ENCODE measurements at regions not wholly inside any gene's neighbourhood (a gene's known extent, or its start where the extent isn't known, plus 50 kb on each side); places are given as distances from the start of the nearest gene placed in this dataset.

GRCh38 chr3:117380631-117381030 lies 671.1 kb downstream of the TUSC7 start:
- no peak for DNase-seq (ENCODE audit: extremely low spot score)
- CTCF ChIA-PET: interaction anchor here (1.1 kb wide), 1 partner anchor 10 kb away, joined by 3 read pairs; no protein-coding TSS in a partner anchor
- POLR2A ChIA-PET: no interaction called here
- TF ChIP-seq CTCF (IDR thresholded peaks at IDR 0.05; ENCODE audit: control extremely low read depth, extremely low read depth, low read depth, missing control alignments): no peak

- no peak for TF ChIP-seq CTCF (IDR thresholded peaks at IDR 0.05; ENCODE audit: control extremely low read depth, extremely low read depth, low read depth, missing control alignments)
- no peak for DNase-seq (ENCODE audit: extremely low spot score)
- ChIA-PET CTCF (interaction anchor here (1.8 kb wide), 1 partner anchor 11 kb away, joined by 5 read pairs; no protein-coding TSS in a partner anchor), POLR2A (no interaction called here)
These were observed 683.5 kb downstream of the TUSC7 start for GRCh38 chr3:117393119-117393518.

GRCh38 chr3:117398141-117398899 lies 688.7 kb downstream of the TUSC7 start:
- ChIA-PET CTCF (no interaction called here), POLR2A (no interaction called here)
- DNase-seq (ENCODE audit: extremely low spot score): no peak
- TF ChIP-seq CTCF (IDR thresholded peaks at IDR 0.05; ENCODE audit: control extremely low read depth, extremely low read depth, low read depth, missing control alignments): no peak

DNA sequence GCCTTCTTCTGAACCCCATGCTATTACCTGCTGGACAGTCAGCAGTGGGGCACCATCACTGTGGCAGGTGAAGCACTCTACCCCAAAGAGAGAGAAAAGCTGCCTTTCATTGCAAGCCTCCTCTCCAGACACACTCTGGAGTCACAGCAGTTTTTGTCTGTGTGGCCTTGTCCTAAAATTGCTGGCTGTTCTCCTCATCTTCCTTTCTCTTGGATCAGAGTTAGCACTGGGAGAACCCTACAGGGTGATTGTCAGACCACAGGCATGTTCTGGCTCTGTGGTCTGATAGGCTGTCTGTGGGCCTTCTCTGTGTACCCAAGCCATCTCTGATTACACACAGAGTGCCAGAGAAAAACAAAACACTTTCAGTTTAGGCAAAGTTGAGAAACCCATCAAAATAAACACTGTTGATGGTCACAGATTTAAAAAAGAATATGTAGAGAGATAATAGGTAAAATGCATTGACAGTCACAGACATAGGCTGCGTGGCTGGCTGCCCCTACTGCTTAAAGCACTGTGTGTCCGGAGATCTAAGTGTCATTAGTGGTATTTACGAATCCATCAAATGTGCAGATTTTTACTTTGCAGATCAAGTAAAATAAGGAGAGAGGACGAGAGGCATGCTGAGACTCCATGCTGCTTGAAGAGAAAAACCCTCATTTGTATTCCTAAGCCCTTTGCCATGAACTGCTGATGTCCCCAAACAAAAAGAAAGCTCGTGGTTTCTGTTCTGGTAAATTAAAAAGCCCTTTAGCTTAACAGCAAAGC lies 689.9 kb downstream of the TUSC7 start:
- no peak for TF ChIP-seq CTCF (IDR thresholded peaks at IDR 0.05; ENCODE audit: control extremely low read depth, extremely low read depth, low read depth, missing control alignments)
- ChIA-PET CTCF (interaction anchor here (0.8 to 2.0 kb wide), 3 partner anchors 9 to 14 kb away, joined by 3 to 9 read pairs (median 5); no protein-coding TSS in a partner anchor), POLR2A (no interaction called here)
- no peak for DNase-seq (ENCODE audit: extremely low spot score)

DNA sequence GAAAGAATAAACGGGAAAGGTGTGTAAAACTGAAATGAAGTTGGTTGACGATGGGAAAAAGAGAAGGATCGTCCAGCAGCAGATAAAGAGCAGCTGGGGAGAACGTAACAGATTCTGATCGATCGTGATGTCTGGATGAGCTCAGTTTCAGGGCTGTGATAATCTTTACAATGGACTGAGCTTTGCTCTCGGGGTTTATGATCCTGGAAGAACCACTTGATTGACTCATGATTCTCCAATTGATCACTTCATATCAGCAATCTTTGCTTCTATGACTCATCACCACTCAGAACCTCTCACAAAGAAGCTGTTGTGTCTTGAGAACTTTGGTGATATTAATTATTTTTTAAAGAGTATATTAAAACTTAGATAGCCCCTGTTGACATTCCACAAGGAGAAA lies 690.7 kb downstream of the TUSC7 start:
- no peak for TF ChIP-seq CTCF (IDR thresholded peaks at IDR 0.05; ENCODE audit: control extremely low read depth, extremely low read depth, low read depth, missing control alignments)
- POLR2A ChIA-PET: no interaction called here
- CTCF ChIA-PET: interaction anchor here (0.8 to 2.0 kb wide), 4 partner anchors 9 to 23 kb away, joined by 3 to 9 read pairs (median 4); no protein-coding TSS in a partner anchor
- DNase-seq (ENCODE audit: extremely low spot score): no peak

DNA sequence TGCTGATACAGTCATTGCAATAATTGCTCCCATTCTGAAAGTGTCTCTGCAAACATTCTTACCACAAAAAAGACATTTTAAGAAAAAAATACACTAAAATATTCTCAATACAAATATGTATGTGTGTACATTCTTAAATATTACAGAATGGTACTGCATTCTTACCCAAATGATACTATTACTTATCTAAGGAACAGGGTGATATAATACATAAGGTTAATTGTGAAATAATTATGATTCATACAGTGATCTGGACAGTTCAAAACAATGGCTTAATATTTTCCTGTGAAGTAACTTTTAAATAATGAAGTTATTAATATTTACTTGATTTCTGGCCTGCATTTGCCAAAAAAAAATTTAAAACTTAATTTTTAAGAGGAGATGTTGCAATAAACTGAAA lies 694.6 kb downstream of the TUSC7 start:
- TF ChIP-seq CTCF (IDR thresholded peaks at IDR 0.05; ENCODE audit: control extremely low read depth, extremely low read depth, low read depth, missing control alignments): no peak
- POLR2A ChIA-PET: no interaction called here
- CTCF ChIA-PET: interaction anchor here (0.9 kb wide), 1 partner anchor 11 kb away, joined by 5 read pairs; no protein-coding TSS in a partner anchor
- DNase-seq (ENCODE audit: extremely low spot score): no peak
